ENCODE measurements at regions not wholly inside any gene's neighbourhood (a gene's known extent, or its start where the extent isn't known, plus 50 kb on each side); places are given as distances from the start of the nearest gene placed in this dataset.

DNA sequence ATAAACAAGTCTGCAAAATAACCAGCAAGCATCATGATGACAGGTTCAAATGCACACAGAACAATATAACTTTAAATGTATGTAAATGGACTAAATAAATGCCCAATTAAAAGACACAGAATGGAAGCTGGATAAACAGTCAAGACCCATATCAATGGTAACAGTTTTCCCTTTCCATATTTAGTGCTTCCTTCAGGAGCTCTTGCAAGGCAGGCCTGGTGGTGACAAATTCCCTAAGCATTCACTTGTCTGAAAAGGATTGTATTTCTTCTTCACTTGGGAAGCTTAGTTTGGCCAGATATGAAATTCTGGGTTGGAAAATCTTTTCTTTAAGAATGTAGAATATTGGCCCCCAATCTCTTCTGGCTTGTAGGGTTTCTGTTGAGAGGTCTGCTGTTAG, 120.2 kb upstream of the RASA1 start:
- H3K27me3 Mint-ChIP-seq (ENCODE audit: unreplicated experiment): no peaks in the 10 kb centered on the region
- H3K36me3 Mint-ChIP-seq (ENCODE audit: unreplicated experiment): no peaks in the 10 kb centered on the region
- H3K27ac Mint-ChIP-seq (ENCODE audit: unreplicated experiment): no peak overlapping the region
- DNase-seq (ENCODE audit: extremely low spot score, unreplicated experiment): no peak
- H3K4me3 Mint-ChIP-seq (ENCODE audit: unreplicated experiment): no peak overlapping the region
- TF ChIP-seq, protein P1, sequence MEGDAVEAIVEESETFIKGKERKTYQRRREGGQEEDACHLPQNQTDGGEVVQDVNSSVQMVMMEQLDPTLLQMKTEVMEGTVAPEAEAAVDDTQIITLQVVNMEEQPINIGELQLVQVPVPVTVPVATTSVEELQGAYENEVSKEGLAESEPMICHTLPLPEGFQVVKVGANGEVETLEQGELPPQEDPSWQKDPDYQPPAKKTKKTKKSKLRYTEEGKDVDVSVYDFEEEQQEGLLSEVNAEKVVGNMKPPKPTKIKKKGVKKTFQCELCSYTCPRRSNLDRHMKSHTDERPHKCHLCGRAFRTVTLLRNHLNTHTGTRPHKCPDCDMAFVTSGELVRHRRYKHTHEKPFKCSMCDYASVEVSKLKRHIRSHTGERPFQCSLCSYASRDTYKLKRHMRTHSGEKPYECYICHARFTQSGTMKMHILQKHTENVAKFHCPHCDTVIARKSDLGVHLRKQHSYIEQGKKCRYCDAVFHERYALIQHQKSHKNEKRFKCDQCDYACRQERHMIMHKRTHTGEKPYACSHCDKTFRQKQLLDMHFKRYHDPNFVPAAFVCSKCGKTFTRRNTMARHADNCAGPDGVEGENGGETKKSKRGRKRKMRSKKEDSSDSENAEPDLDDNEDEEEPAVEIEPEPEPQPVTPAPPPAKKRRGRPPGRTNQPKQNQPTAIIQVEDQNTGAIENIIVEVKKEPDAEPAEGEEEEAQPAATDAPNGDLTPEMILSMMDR (IDR thresholded peaks at IDR 0.05): no peak
- peaks cover 6% of the 10 kb centered on the region for H3K4me1 Mint-ChIP-seq (ENCODE audit: unreplicated experiment)
- H3K9me3 Mint-ChIP-seq (ENCODE audit: unreplicated experiment): peaks cover 7% of the 10 kb centered on the region

DNA sequence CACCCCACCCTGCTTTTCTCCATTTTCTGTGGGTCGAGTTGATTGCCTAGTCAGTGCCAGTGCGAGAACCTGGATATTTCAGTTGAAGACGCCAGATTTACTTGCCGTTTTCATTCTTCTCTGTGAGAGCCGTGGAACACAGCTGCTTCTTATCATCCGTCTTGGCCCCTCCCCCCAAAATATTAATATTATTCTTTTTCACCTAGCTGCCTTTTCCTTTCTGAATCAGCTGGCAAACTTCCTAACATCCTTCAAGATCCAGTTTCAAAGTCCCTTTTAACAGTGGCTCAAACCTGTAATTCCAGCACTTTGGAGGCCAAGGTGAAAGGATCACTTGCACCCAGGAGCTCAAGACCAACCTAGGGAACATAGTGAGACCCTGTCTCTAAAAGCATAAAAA, 117.1 kb upstream of the RASA1 start:
- Mint-ChIP-seq H3K27ac (ENCODE audit: unreplicated experiment) (no peak overlapping the region), H3K4me1 (ENCODE audit: unreplicated experiment) (peaks cover 6% of the 10 kb centered on the region), H3K27me3 (ENCODE audit: unreplicated experiment) (no peaks in the 10 kb centered on the region), H3K4me3 (ENCODE audit: unreplicated experiment) (no peak overlapping the region), H3K36me3 (ENCODE audit: unreplicated experiment) (no peaks in the 10 kb centered on the region), H3K9me3 (ENCODE audit: unreplicated experiment) (peaks cover 2% of the 10 kb centered on the region)
- DNase-seq (ENCODE audit: extremely low spot score, unreplicated experiment): no peak
- TF ChIP-seq, protein P1 (IDR thresholded peaks at IDR 0.05): no peak

DNA sequence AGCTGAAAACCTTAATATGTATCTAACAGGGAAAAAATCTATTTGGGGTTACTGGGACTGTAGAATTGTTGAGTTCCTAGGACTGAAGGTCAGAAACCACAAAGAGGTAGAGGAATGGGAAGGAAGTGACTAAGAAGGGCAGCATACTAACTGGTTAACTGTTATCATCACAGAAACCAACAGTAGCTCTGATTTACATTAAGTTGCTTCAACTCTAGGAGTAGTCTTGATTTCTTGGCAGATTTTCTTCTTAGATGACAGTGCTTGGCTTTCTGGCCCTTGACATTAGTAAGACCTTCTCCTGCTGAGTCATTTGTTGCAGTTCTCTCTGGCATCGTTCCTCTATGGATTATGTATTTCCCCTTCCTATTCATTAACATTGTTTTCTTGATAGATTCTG, 116.1 kb upstream of the RASA1 start:
- H3K4me3 Mint-ChIP-seq (ENCODE audit: unreplicated experiment): no peak overlapping the region
- TF ChIP-seq, protein P1 (IDR thresholded peaks at IDR 0.05): no peak
- no peak overlapping the region for H3K27ac Mint-ChIP-seq (ENCODE audit: unreplicated experiment)
- H3K9me3 Mint-ChIP-seq (ENCODE audit: unreplicated experiment): no peaks in the 10 kb centered on the region
- no peak for DNase-seq (ENCODE audit: extremely low spot score, unreplicated experiment)
- H3K4me1 Mint-ChIP-seq (ENCODE audit: unreplicated experiment): peaks cover 6% of the 10 kb centered on the region
- no peaks in the 10 kb centered on the region for H3K36me3 Mint-ChIP-seq (ENCODE audit: unreplicated experiment)
- H3K27me3 Mint-ChIP-seq (ENCODE audit: unreplicated experiment): no peaks in the 10 kb centered on the region

DNA sequence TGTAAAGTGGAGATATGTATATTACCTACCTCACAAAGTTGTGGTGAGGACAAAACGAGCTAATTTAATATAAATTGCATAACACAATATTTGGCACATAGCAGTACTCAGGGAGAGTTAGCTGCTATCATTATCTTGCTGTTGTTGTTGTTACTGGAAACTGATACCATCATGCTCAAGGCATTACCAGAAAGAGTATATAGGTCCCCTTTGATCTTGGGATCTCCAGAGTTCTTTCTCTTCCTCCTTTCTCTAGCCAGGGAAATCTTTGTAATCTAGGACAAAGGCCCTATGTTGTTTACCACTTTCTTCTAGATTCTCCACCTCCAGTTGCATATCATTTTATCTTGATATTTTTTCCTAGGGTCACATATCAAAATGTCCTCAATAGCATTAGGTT, 114.8 kb upstream of the RASA1 start:
- Mint-ChIP-seq H3K27ac (ENCODE audit: unreplicated experiment) (no peak overlapping the region), H3K9me3 (ENCODE audit: unreplicated experiment) (no peaks in the 10 kb centered on the region), H3K36me3 (ENCODE audit: unreplicated experiment) (no peaks in the 10 kb centered on the region), H3K4me3 (ENCODE audit: unreplicated experiment) (no peak overlapping the region), H3K27me3 (ENCODE audit: unreplicated experiment) (no peaks in the 10 kb centered on the region), H3K4me1 (ENCODE audit: unreplicated experiment) (peaks cover 6% of the 10 kb centered on the region)
- TF ChIP-seq, protein P1 (IDR thresholded peaks at IDR 0.05): no peak
- no peak for DNase-seq (ENCODE audit: extremely low spot score, unreplicated experiment)

DNA sequence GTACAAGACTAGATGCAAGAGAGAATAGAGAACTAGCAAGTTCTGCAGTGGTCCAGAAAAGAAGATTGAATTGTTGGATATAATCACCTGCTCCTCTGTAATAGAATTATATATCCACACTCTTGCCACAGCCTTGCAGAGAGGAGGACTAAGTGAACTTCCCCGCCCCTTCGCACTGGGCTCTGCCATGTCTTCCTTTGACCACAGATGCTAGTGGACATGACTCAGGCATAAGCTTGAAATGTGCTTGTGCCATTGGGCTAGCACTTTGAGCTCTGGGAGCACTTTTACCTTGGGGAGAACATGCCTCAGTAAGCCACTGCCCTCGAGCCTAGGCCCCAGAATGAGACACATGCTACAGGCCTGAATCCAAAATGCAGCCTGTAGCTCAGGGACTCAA, 113.5 kb upstream of the RASA1 start:
- H3K27me3 Mint-ChIP-seq (ENCODE audit: unreplicated experiment): no peaks in the 10 kb centered on the region
- no peak overlapping the region for H3K27ac Mint-ChIP-seq (ENCODE audit: unreplicated experiment)
- H3K36me3 Mint-ChIP-seq (ENCODE audit: unreplicated experiment): no peaks in the 10 kb centered on the region
- peaks cover 6% of the 10 kb centered on the region for H3K4me1 Mint-ChIP-seq (ENCODE audit: unreplicated experiment)
- TF ChIP-seq, protein P1 (IDR thresholded peaks at IDR 0.05): no peak
- no peaks in the 10 kb centered on the region for H3K9me3 Mint-ChIP-seq (ENCODE audit: unreplicated experiment)
- no peak overlapping the region for H3K4me3 Mint-ChIP-seq (ENCODE audit: unreplicated experiment)
- DNase-seq (ENCODE audit: extremely low spot score, unreplicated experiment): no peak
